ENCODE measurements at regions not wholly inside any gene's neighbourhood (a gene's known extent, or its start where the extent isn't known, plus 50 kb on each side); places are given as distances from the start of the nearest gene placed in this dataset.

GRCh38 chr10:106132956-106133355 is 1031.5 kb downstream of the SORCS1 start:
- no peak overlapping the region for H3K4me3 ChIP-seq (ENCODE audit: low read length)
- H3K36me3 ChIP-seq (ENCODE audit: control insufficient read depth, low read depth, low read length): no peaks in the 10 kb centered on the region
- H3K27me3 ChIP-seq (ENCODE audit: control insufficient read depth, insufficient read depth, low read length): no peaks in the 10 kb centered on the region
- H3K9ac ChIP-seq (ENCODE audit: low read length): no peak overlapping the region
- H3K27ac ChIP-seq (ENCODE audit: low read length): no peak overlapping the region
- no peaks in the 10 kb centered on the region for H3K9me3 ChIP-seq (ENCODE audit: control insufficient read depth, low read depth, low read length)
- H3K4me1 ChIP-seq (ENCODE audit: control insufficient read depth, low read depth, low read length): no peaks in the 10 kb centered on the region

- Histone ChIP-seq H3K4me3 (ENCODE audit: low read length) (no peak overlapping the region), H3K36me3 (ENCODE audit: control insufficient read depth, low read depth, low read length) (no peaks in the 10 kb centered on the region), H3K4me1 (ENCODE audit: control insufficient read depth, low read depth, low read length) (no peaks in the 10 kb centered on the region), H3K27me3 (ENCODE audit: control insufficient read depth, insufficient read depth, low read length) (no peaks in the 10 kb centered on the region), H3K9me3 (ENCODE audit: control insufficient read depth, low read depth, low read length) (no peaks in the 10 kb centered on the region), H3K27ac (ENCODE audit: low read length) (no peak overlapping the region), H3K9ac (ENCODE audit: low read length) (no peak overlapping the region)
Observed at GRCh38 chr10:106114656-106115186, 1049.8 kb downstream of the SORCS1 start.

- Histone ChIP-seq H3K27ac (ENCODE audit: low read length) (no peak overlapping the region), H3K9ac (ENCODE audit: low read length) (no peak overlapping the region), H3K4me1 (ENCODE audit: control insufficient read depth, low read depth, low read length) (no peaks in the 10 kb centered on the region), H3K4me3 (ENCODE audit: low read length) (no peak overlapping the region), H3K27me3 (ENCODE audit: control insufficient read depth, insufficient read depth, low read length) (no peaks in the 10 kb centered on the region), H3K36me3 (ENCODE audit: control insufficient read depth, low read depth, low read length) (no peaks in the 10 kb centered on the region), H3K9me3 (ENCODE audit: control insufficient read depth, low read depth, low read length) (no peaks in the 10 kb centered on the region)
Observed at GRCh38 chr10:106111246-106111645, 1053.3 kb downstream of the SORCS1 start.

- H3K36me3 ChIP-seq (ENCODE audit: control insufficient read depth, low read depth, low read length): no peaks in the 10 kb centered on the region
- H3K27ac ChIP-seq (ENCODE audit: low read length): no peak overlapping the region
- no peaks in the 10 kb centered on the region for H3K9me3 ChIP-seq (ENCODE audit: control insufficient read depth, low read depth, low read length)
- no peak overlapping the region for H3K9ac ChIP-seq (ENCODE audit: low read length)
- H3K4me1 ChIP-seq (ENCODE audit: control insufficient read depth, low read depth, low read length): no peaks in the 10 kb centered on the region
- no peak overlapping the region for H3K4me3 ChIP-seq (ENCODE audit: low read length)
- no peaks in the 10 kb centered on the region for H3K27me3 ChIP-seq (ENCODE audit: control insufficient read depth, insufficient read depth, low read length)
Observed at GRCh38 chr10:106107706-106108105, 1056.8 kb downstream of the SORCS1 start.

- Histone ChIP-seq H3K4me1 (ENCODE audit: control insufficient read depth, low read depth, low read length) (no peaks in the 10 kb centered on the region), H3K36me3 (ENCODE audit: control insufficient read depth, low read depth, low read length) (no peaks in the 10 kb centered on the region), H3K9me3 (ENCODE audit: control insufficient read depth, low read depth, low read length) (no peaks in the 10 kb centered on the region)
Observed at GRCh38 chr10:106106114-106106513, 1058.4 kb downstream of the SORCS1 start.

GRCh38 chr10:106089855-106090254 is 1074.7 kb downstream of the SORCS1 start:
- Histone ChIP-seq H3K27me3 (ENCODE audit: control insufficient read depth, insufficient read depth, low read length) (no peaks in the 10 kb centered on the region), H3K9ac (ENCODE audit: low read length) (no peak overlapping the region), H3K4me3 (ENCODE audit: low read length) (no peak overlapping the region), H3K36me3 (ENCODE audit: control insufficient read depth, low read depth, low read length) (no peaks in the 10 kb centered on the region), H3K4me1 (ENCODE audit: control insufficient read depth, low read depth, low read length) (no peaks in the 10 kb centered on the region), H3K9me3 (ENCODE audit: control insufficient read depth, low read depth, low read length) (no peaks in the 10 kb centered on the region), H3K27ac (ENCODE audit: low read length) (no peak overlapping the region)

More at GRCh38 chr10:106106114-106106513, 1058.4 kb downstream of the SORCS1 start:
- H3K9ac ChIP-seq (ENCODE audit: low read length): no peak overlapping the region
- no peak overlapping the region for H3K27ac ChIP-seq (ENCODE audit: low read length)
- no peaks in the 10 kb centered on the region for H3K27me3 ChIP-seq (ENCODE audit: control insufficient read depth, insufficient read depth, low read length)
- no peak overlapping the region for H3K4me3 ChIP-seq (ENCODE audit: low read length)

GRCh38 chr10:106086391-106086790 is 1078.1 kb downstream of the SORCS1 start:
- H3K9ac ChIP-seq (ENCODE audit: low read length): no peak overlapping the region
- H3K27ac ChIP-seq (ENCODE audit: low read length): no peak overlapping the region
- H3K4me3 ChIP-seq (ENCODE audit: low read length): no peak overlapping the region
- no peaks in the 10 kb centered on the region for H3K9me3 ChIP-seq (ENCODE audit: control insufficient read depth, low read depth, low read length)
- no peaks in the 10 kb centered on the region for H3K36me3 ChIP-seq (ENCODE audit: control insufficient read depth, low read depth, low read length)
- H3K27me3 ChIP-seq (ENCODE audit: control insufficient read depth, insufficient read depth, low read length): no peaks in the 10 kb centered on the region
- no peaks in the 10 kb centered on the region for H3K4me1 ChIP-seq (ENCODE audit: control insufficient read depth, low read depth, low read length)

GRCh38 chr10:106083572-106083971 is 1080.9 kb downstream of the SORCS1 start:
- H3K9me3 ChIP-seq (ENCODE audit: control insufficient read depth, low read depth, low read length): no peaks in the 10 kb centered on the region
- H3K27me3 ChIP-seq (ENCODE audit: control insufficient read depth, insufficient read depth, low read length): no peaks in the 10 kb centered on the region
- no peaks in the 10 kb centered on the region for H3K36me3 ChIP-seq (ENCODE audit: control insufficient read depth, low read depth, low read length)
- H3K4me3 ChIP-seq (ENCODE audit: low read length): no peak overlapping the region
- no peaks in the 10 kb centered on the region for H3K4me1 ChIP-seq (ENCODE audit: control insufficient read depth, low read depth, low read length)
- H3K9ac ChIP-seq (ENCODE audit: low read length): no peak overlapping the region
- H3K27ac ChIP-seq (ENCODE audit: low read length): no peak overlapping the region

GRCh38 chr10:106082865-106083264 is 1081.6 kb downstream of the SORCS1 start:
- Histone ChIP-seq H3K9ac (ENCODE audit: low read length) (no peak overlapping the region), H3K9me3 (ENCODE audit: control insufficient read depth, low read depth, low read length) (no peaks in the 10 kb centered on the region)

GRCh38 chr10:106078895-106079576 is 1085.5 kb downstream of the SORCS1 start:
- Histone ChIP-seq H3K9ac (ENCODE audit: low read length) (no peak overlapping the region), H3K27ac (ENCODE audit: low read length) (no peak overlapping the region), H3K36me3 (ENCODE audit: control insufficient read depth, low read depth, low read length) (no peaks in the 10 kb centered on the region), H3K9me3 (ENCODE audit: control insufficient read depth, low read depth, low read length) (no peaks in the 10 kb centered on the region), H3K4me1 (ENCODE audit: control insufficient read depth, low read depth, low read length) (no peaks in the 10 kb centered on the region), H3K4me3 (ENCODE audit: low read length) (no peak overlapping the region), H3K27me3 (ENCODE audit: control insufficient read depth, insufficient read depth, low read length) (no peaks in the 10 kb centered on the region)

More at GRCh38 chr10:106082865-106083264, 1081.6 kb downstream of the SORCS1 start:
- no peaks in the 10 kb centered on the region for H3K36me3 ChIP-seq (ENCODE audit: control insufficient read depth, low read depth, low read length)
- H3K27ac ChIP-seq (ENCODE audit: low read length): no peak overlapping the region
- H3K4me3 ChIP-seq (ENCODE audit: low read length): no peak overlapping the region
- no peaks in the 10 kb centered on the region for H3K27me3 ChIP-seq (ENCODE audit: control insufficient read depth, insufficient read depth, low read length)
- no peaks in the 10 kb centered on the region for H3K4me1 ChIP-seq (ENCODE audit: control insufficient read depth, low read depth, low read length)

GRCh38 chr10:106076496-106076895 is 1088.0 kb downstream of the SORCS1 start:
- Histone ChIP-seq H3K36me3 (ENCODE audit: control insufficient read depth, low read depth, low read length) (no peaks in the 10 kb centered on the region), H3K9ac (ENCODE audit: low read length) (no peak overlapping the region), H3K27me3 (ENCODE audit: control insufficient read depth, insufficient read depth, low read length) (no peaks in the 10 kb centered on the region), H3K9me3 (ENCODE audit: control insufficient read depth, low read depth, low read length) (no peaks in the 10 kb centered on the region), H3K27ac (ENCODE audit: low read length) (no peak overlapping the region), H3K4me3 (ENCODE audit: low read length) (no peak overlapping the region), H3K4me1 (ENCODE audit: control insufficient read depth, low read depth, low read length) (peaks cover 8% of the 10 kb centered on the region)

GRCh38 chr10:106053061-106053460 is 1111.4 kb downstream of the SORCS1 start:
- no peaks in the 10 kb centered on the region for H3K27me3 ChIP-seq (ENCODE audit: control insufficient read depth, insufficient read depth, low read length)
- peaks cover 15% of the 10 kb centered on the region for H3K4me1 ChIP-seq (ENCODE audit: control insufficient read depth, low read depth, low read length)
- H3K4me3 ChIP-seq (ENCODE audit: low read length): no peak overlapping the region
- no peaks in the 10 kb centered on the region for H3K9me3 ChIP-seq (ENCODE audit: control insufficient read depth, low read depth, low read length)
- H3K36me3 ChIP-seq (ENCODE audit: control insufficient read depth, low read depth, low read length): no peaks in the 10 kb centered on the region
- H3K27ac ChIP-seq (ENCODE audit: low read length): no peak overlapping the region
- no peak overlapping the region for H3K9ac ChIP-seq (ENCODE audit: low read length)

All from iPS-18a (cell line).